K562 (cell line): ENCODE measurements at regions not wholly inside any gene's neighbourhood (a gene's known extent, or its start where the extent isn't known, plus 50 kb on each side); places are given as distances from the start of the nearest gene placed in this dataset.

Experiments
- ATAC-seq: fragments of 200-7000 bp; cut with Tn5 transposase; 3 replicates; pipeline ENCODE4 v1.9.1; 2020; ENCODE audit warnings: moderate library complexity
- BruUV-seq: library from RNA; stranded (reverse); fragments of 400-500 nt; replicated peaks from 2 replicates; lab custom pipeline; 2021; lab: Mats Ljungman, UMichigan
- CTCF ChIA-PET: fragments of 300-600 bp; formaldehyde crosslinking; extraction: SDS; loops from one replicate; lab custom pipeline; 2021; ENCODE audit warnings: low intra/inter-chr PET ratio; lab: Yijun Ruan, JAX
- POLR2A ChIA-PET: fragments of 300-600, 350-650 bp; sonication (Branson Sonifier 250); formaldehyde crosslinking; extraction: SDS; loops from one replicate; lab custom pipeline; 2021; ENCODE audit warnings: antibody characterized with exemption, inconsistent platforms; lab: Yijun Ruan, JAX
- DNase-seq, 4 experiments: peaks; one replicate each; pipeline versions ENCODE4 v3.0.0 to v3.0.0-alpha.2; 2011 to 2018; ENCODE audit warnings: low spot score in 3 of 4, mixed read lengths in 3 of 4; ENCODE audit errors: extremely low read depth in 1 of 4
- FAIRE-seq: peaks from 2 replicates; lab custom pipeline; 2011; peaks lifted over from hg19 to GRCh38; lab: Jason Lieb, UNC
- H2AFZ ChIP-seq: 2 replicates; pipeline ENCODE4 v1.6.0; 2011; ENCODE audit warnings: low read depth, low read length, control low read depth, inconsistent platforms
- H3K27ac ChIP-seq: fragments of 200-600 bp; 3 replicates; pipeline ENCODE4 v1.8.0; 2011; ENCODE audit warnings: low read depth, mild to moderate bottlenecking, control low read depth, inconsistent platforms, low read length, moderate library complexity, mixed read lengths; ENCODE audit errors: extremely low read depth
- H3K27me3 ChIP-seq, 2 experiments: fragments of 300-600 bp in 1 of 2; 2 replicates in 1 of 2; 3 replicates in 1 of 2; pipeline versions ENCODE4 v1.6.0 to v1.8.0; 2011; ENCODE audit warnings: inconsistent platforms in 2 of 2, low read length in 2 of 2, mild to moderate bottlenecking in 1 of 2, mixed read lengths in 1 of 2, moderate library complexity in 1 of 2; ENCODE audit not compliant: control insufficient read depth in 2 of 2, insufficient read depth in 2 of 2
- H3K36me3 ChIP-seq: fragments of 300-600 bp; 3 replicates; pipeline ENCODE4 v1.8.0; 2011; ENCODE audit warnings: mild to moderate bottlenecking, low read length, inconsistent platforms; ENCODE audit not compliant: control insufficient read depth, insufficient read depth
- H3K4me1 ChIP-seq, 2 experiments: fragments of 200-600 bp in 1 of 2; replicated peaks in 1 of 2; 2 replicates in 1 of 2; 3 replicates in 1 of 2; pipeline versions ENCODE4 v1.5.1 to v1.8.0; 2011; ENCODE audit warnings: inconsistent platforms in 2 of 2, low read length in 2 of 2, mild to moderate bottlenecking in 1 of 2, mixed read lengths in 1 of 2, moderate library complexity in 1 of 2; ENCODE audit not compliant: control insufficient read depth in 2 of 2, insufficient read depth in 2 of 2
- H3K4me2 ChIP-seq: 2 replicates; pipeline ENCODE4 v1.6.1; 2011; ENCODE audit warnings: low read length, control low read depth, inconsistent platforms, mixed read lengths; ENCODE audit not compliant: insufficient read depth
- H3K4me3 ChIP-seq: fragments of 200-600 bp; sonication (generic), shearing (Covaris generic); 2 replicates; pipeline ENCODE4 v1.5.1; 2016; ENCODE audit warnings: control low read depth, inconsistent platforms
- H3K79me2 ChIP-seq: fragments of 200-600 bp; 3 replicates; pipeline ENCODE4 v1.8.0; 2011; ENCODE audit warnings: low read length, inconsistent platforms; ENCODE audit not compliant: control insufficient read depth, insufficient read depth
- H3K9ac ChIP-seq, 2 experiments: 2 replicates each; pipeline versions ENCODE4 v1.6.0 to v1.6.1; 2011; ENCODE audit warnings: low read depth in 2 of 2, low read length in 2 of 2, control low read depth in 1 of 2, inconsistent platforms in 1 of 2, mild to moderate bottlenecking in 1 of 2, mixed read lengths in 1 of 2; ENCODE audit not compliant: insufficient read depth in 1 of 2
- H3K9me1 ChIP-seq: one replicate; pipeline ENCODE4 v1.6.0; 2011; ENCODE audit warnings: inconsistent platforms, mild to moderate bottlenecking, low read length, moderate library complexity; ENCODE audit not compliant: control insufficient read depth, insufficient read depth
- H3K9me3 ChIP-seq: replicated peaks from 2 replicates; pipeline ENCODE4 v1.5.1; 2011; ENCODE audit warnings: low read depth, low read length, inconsistent platforms; ENCODE audit not compliant: control insufficient read depth, insufficient read depth
- H4K20me1 ChIP-seq: replicated peaks from 2 replicates; pipeline ENCODE4 v1.6.1; 2011; ENCODE audit warnings: low read length, inconsistent platforms, mixed read lengths; ENCODE audit not compliant: control insufficient read depth, insufficient read depth
- CBFA2T3 ChIP-seq: fragments of 450-650 bp; IDR thresholded peaks from 2 replicates; pipeline ENCODE4 v1.6.1; 2017
- ELF2 ChIP-seq: fragments of 250-450 bp; sonication (Bioruptor Pico); IDR thresholded peaks from 2 replicates; pipeline ENCODE4 v1.5.0; 2021; ENCODE audit warnings: mild to moderate bottlenecking
- FOXJ2 ChIP-seq: fragments of 200-800 bp; sonication (Bioruptor generic); IDR thresholded peaks from 2 replicates; pipeline ENCODE4 v1.6.1; 2016; ENCODE audit warnings: missing genetic modification characterization, missing compliant biosample characterization
- GABPA ChIP-seq: fragments of 200-800 bp; sonication (Bioruptor generic); conservative IDR thresholded peaks from 2 replicates; pipeline ENCODE4 v1.6.1; 2016; ENCODE audit warnings: low read depth, missing genetic modification characterization, missing compliant biosample characterization
- GTF2F1 ChIP-seq: IDR thresholded peaks from 2 replicates; pipeline ENCODE4 v1.6.1; 2011; ENCODE audit warnings: low read depth, low read length, improper control_type of control experiment
- MEIS2 ChIP-seq: fragments of 450-650 bp; IDR thresholded peaks from 2 replicates; pipeline ENCODE4 v1.6.1; 2014; ENCODE audit warnings: mild to moderate bottlenecking; ENCODE audit not compliant: partially characterized antibody
- PRMT5 ChIP-seq: sonication (generic); formaldehyde crosslinking; IDR thresholded peaks from 2 replicates; pipeline ENCODE4 v1.5.0; 2020; ENCODE audit warnings: missing genetic modification reagents
- RFX1 ChIP-seq: fragments of 450-650 bp; IDR thresholded peaks from 2 replicates; pipeline ENCODE4 v1.6.1; 2016; ENCODE audit warnings: mild to moderate bottlenecking, moderate library complexity
- SETDB1 ChIP-seq: IDR thresholded peaks from one replicate; pipeline ENCODE4 v1.6.1; 2012; ENCODE audit warnings: low read length, control low read depth, inconsistent platforms
- STAG1 ChIP-seq: sonication (generic); formaldehyde crosslinking; IDR thresholded peaks from 2 replicates; pipeline ENCODE4 v1.5.0; 2020; ENCODE audit warnings: missing genetic modification reagents, borderline replicate concordance
- STAT5A ChIP-seq: IDR thresholded peaks from 2 replicates; pipeline ENCODE4 v1.6.1; 2012; ENCODE audit warnings: low read length, inconsistent platforms, borderline replicate concordance
- TRIM24 ChIP-seq, 2 experiments: fragments of 450-650 bp; IDR thresholded peaks; 2 replicates each; pipeline ENCODE4 v1.6.1; 2016
- ZNF140 ChIP-seq: fragments of 250-450 bp; sonication (Bioruptor Pico); IDR thresholded peaks from 2 replicates; pipeline ENCODE4 v1.8.0; 2021; ENCODE audit warnings: moderate library complexity, mild to moderate bottlenecking, inconsistent platforms
- ZNF316 ChIP-seq: fragments of 450-650 bp; IDR thresholded peaks from 2 replicates; pipeline ENCODE4 v1.6.1; 2016
- ZNF644 ChIP-seq: fragments of 200-800 bp; sonication (Bioruptor generic); IDR thresholded peaks from 2 replicates; pipeline ENCODE4 v1.6.1; 2016; ENCODE audit warnings: low read depth, missing genetic modification characterization, missing compliant biosample characterization
- ZNF707 ChIP-seq: fragments of 250-450 bp; sonication (Bioruptor Pico); conservative IDR thresholded peaks from 2 replicates; pipeline ENCODE4 v1.8.0; 2022; ENCODE audit warnings: inconsistent platforms, mild to moderate bottlenecking, moderate library complexity
- ZNF780A ChIP-seq: fragments of 250-450 bp; sonication (Bioruptor Pico); IDR thresholded peaks from 2 replicates; pipeline ENCODE4 v1.5.0; 2021; ENCODE audit warnings: mild to moderate bottlenecking
- ZSCAN32 ChIP-seq: fragments of 450-650 bp; formaldehyde crosslinking; IDR thresholded peaks from 2 replicates; pipeline ENCODE4 v1.4.0; 2020; ENCODE audit warnings: mild to moderate bottlenecking, moderate library complexity
- WGBS: fragments of 100-300 bp; shearing (Covaris generic); methylation state at CpG from one replicate; pipeline ENCODE4 v1.1.6; 2016; ENCODE audit warnings: low coverage, mixed read lengths; ENCODE audit not compliant: insufficient coverage; ENCODE audit errors: missing lambda C conversion rate; 5-methylcytosine and 5-hydroxymethylcytosine counted together
- in situ Hi-C: fragments of 300-500 bp; cut with MboI; formaldehyde crosslinking; loops from 4 replicates; pipeline ENCODE4 v1.15.0; 2018; ENCODE audit warnings: inconsistent platforms, mixed read lengths
- intact Hi-C: fragments of 100-400 bp; cut with micrococcal nuclease; formaldehyde crosslinking; loops from 2 replicates; pipeline ENCODE4 v1.14.2; 2022
- TF ChIP-seq, protein P1 (sequence below): sonication (generic); IDR thresholded peaks from 2 replicates; pipeline ENCODE4 v1.6.1; 2016
- TF ChIP-seq, protein P2 (sequence below): sonication (generic); formaldehyde crosslinking; IDR thresholded peaks from 2 replicates; pipeline ENCODE4 v1.4.0; 2020; ENCODE audit warnings: mild to moderate bottlenecking, missing genetic modification reagents
- TF ChIP-seq, protein P3 (sequence below): fragments of 450-650 bp; conservative IDR thresholded peaks from 2 replicates; pipeline ENCODE4 v1.6.1; 2016; ENCODE audit warnings: missing genetic modification characterization, low read depth, mild to moderate bottlenecking, missing compliant biosample characterization, moderate library complexity

DNA sequence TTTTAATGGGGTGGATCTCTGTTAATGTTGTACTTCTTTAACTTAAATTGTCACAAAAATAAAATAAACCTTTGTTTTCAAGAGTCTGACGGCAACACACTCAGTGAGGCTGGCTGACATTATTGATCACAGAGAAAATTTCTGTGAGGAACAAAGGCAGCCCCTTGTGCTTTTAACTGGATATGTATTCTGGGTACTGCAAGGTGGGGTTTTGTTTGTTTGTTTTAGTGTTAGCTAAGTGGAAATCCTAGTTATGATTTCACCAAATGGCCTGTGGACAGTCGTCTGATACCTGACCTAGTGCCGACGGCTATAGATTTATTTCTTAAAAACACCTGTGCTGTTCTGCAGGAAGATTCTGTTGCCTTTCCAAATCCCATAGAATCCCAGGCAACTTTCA, 1329.5 kb upstream of the ZEB2 start (continued):
- TF ChIP-seq STAG1 (CRISPR knock-in tag) (no peak), ZNF316 (no peak), ZNF780A (CRISPR knock-in tag) (no peak), ELF2 (CRISPR knock-in tag) (no peak), TRIM24 (IDR thresholded peaks at IDR 0.05) (no peak), ZNF140 (no peak)

DNA sequence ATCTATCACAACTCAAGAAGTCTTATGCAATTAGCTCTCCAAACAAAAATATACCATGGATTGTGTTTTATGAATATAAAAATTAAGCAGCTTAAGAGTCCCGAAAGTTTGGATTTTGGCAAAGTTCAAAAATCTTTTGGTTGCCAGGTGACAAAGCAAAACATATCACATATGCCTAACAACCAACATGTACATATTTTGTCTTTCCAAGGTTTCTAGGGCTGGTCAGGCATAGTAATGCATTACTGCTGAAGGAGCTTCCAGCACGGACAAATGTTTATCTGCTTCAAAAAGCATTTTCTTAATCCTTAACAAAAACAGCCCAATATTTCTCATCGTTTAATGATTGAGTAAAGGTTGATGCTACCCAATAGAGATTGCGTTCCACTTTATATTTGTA, 1327.1 kb upstream of the ZEB2 start:
- 34% methylated on average over 4 of the region's 4 CpGs for WGBS
- no TSS peak for BruUV-seq
- Histone ChIP-seq H3K9ac (no peak overlapping the region), H3K27me3 (no peaks in the 10 kb centered on the region), H3K4me2 (no peak overlapping the region), H3K36me3 (no peaks in the 10 kb centered on the region), H2AFZ (0 out of 2 replicates have a peak overlapping the region, but pooled peaks have one; percentile 37), H4K20me1 (no peaks in the 10 kb centered on the region), H3K9me1 (no peaks in the 10 kb centered on the region), H3K79me2 (no peaks in the 10 kb centered on the region), H3K4me1 (no peaks in the 10 kb centered on the region), H3K9me3 (no peaks in the 10 kb centered on the region), H3K27ac (no peak overlapping the region), H3K4me3 (no peak overlapping the region)
- no peak for DNase-seq
- in situ Hi-C loops (no loop called here), intact Hi-C loops (no loop called here)
- ChIA-PET CTCF (no interaction called here), POLR2A (no interaction called here)
- no peak for ATAC-seq
- FAIRE-seq = no peak
- TF ChIP-seq RFX1 (peak; percentile 28; the same call in 1 of the 2 replicates), ZSCAN32 (CRISPR knock-in tag) (no peak), MEIS2 (no peak), CBFA2T3 (no peak), GABPA (no peak), ZNF707 (no peak), GTF2F1 (no peak), STAT5A (no peak), ZNF644 (tag) (no peak), SETDB1 (no peak), FOXJ2 (tag) (0 out of 2 replicates have a peak, but pooled peaks have one; percentile 63), PRMT5 (CRISPR knock-in tag) (no peak)
- TF ChIP-seq, protein P1, sequence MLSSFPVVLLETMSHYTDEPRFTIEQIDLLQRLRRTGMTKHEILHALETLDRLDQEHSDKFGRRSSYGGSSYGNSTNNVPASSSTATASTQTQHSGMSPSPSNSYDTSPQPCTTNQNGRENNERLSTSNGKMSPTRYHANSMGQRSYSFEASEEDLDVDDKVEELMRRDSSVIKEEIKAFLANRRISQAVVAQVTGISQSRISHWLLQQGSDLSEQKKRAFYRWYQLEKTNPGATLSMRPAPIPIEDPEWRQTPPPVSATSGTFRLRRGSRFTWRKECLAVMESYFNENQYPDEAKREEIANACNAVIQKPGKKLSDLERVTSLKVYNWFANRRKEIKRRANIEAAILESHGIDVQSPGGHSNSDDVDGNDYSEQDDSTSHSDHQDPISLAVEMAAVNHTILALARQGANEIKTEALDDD = no peak
- TF ChIP-seq, protein P2, sequence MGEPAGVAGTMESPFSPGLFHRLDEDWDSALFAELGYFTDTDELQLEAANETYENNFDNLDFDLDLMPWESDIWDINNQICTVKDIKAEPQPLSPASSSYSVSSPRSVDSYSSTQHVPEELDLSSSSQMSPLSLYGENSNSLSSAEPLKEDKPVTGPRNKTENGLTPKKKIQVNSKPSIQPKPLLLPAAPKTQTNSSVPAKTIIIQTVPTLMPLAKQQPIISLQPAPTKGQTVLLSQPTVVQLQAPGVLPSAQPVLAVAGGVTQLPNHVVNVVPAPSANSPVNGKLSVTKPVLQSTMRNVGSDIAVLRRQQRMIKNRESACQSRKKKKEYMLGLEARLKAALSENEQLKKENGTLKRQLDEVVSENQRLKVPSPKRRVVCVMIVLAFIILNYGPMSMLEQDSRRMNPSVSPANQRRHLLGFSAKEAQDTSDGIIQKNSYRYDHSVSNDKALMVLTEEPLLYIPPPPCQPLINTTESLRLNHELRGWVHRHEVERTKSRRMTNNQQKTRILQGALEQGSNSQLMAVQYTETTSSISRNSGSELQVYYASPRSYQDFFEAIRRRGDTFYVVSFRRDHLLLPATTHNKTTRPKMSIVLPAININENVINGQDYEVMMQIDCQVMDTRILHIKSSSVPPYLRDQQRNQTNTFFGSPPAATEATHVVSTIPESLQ = no peak
- TF ChIP-seq, protein P3, sequence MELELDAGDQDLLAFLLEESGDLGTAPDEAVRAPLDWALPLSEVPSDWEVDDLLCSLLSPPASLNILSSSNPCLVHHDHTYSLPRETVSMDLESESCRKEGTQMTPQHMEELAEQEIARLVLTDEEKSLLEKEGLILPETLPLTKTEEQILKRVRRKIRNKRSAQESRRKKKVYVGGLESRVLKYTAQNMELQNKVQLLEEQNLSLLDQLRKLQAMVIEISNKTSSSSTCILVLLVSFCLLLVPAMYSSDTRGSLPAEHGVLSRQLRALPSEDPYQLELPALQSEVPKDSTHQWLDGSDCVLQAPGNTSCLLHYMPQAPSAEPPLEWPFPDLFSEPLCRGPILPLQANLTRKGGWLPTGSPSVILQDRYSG = no peak
